ENCODE measurements at regions not wholly inside any gene's neighbourhood (a gene's known extent, or its start where the extent isn't known, plus 50 kb on each side); places are given as distances from the start of the nearest gene placed in this dataset.

GRCh38 chr16:79517156-79517555 is 83.4 kb downstream of the MAF start:
- no peak for TF ChIP-seq CTCF (IDR thresholded peaks at IDR 0.05; ENCODE audit: borderline replicate concordance, control extremely low read depth, extremely low read depth, insufficient read depth, missing control alignments)
- in situ Hi-C loops (cut with MboI; ENCODE audit: low sequenced_read_pairs, unreplicated experiment), result no loop called here
- DNase-seq (ENCODE audit: low spot score), result no peak

DNA sequence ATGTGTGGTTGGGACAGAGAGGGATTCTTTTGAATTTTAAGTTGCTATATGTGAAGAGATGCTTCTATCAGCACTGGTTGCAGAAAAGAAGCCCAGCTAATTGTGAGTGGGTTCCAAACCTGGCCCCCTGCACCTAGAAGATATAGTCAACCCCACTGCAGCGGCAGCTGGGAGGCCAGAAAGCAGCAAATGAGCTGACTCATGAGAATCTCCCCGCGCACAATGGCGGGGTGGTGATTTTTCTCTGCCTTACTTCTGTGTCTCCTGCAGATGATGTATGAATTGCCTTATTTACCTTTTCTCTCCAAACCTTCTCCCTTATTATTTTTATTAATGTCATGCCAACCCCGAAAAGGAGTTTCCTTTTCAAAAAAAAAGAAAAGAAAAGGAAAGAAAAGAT is 89.7 kb downstream of the MAF start:
- in situ Hi-C loops (cut with MboI; ENCODE audit: low sequenced_read_pairs, unreplicated experiment), result no loop called here
- no peak for DNase-seq (ENCODE audit: low spot score)
- TF ChIP-seq CTCF (IDR thresholded peaks at IDR 0.05; ENCODE audit: borderline replicate concordance, control extremely low read depth, extremely low read depth, insufficient read depth, missing control alignments), result no peak

DNA sequence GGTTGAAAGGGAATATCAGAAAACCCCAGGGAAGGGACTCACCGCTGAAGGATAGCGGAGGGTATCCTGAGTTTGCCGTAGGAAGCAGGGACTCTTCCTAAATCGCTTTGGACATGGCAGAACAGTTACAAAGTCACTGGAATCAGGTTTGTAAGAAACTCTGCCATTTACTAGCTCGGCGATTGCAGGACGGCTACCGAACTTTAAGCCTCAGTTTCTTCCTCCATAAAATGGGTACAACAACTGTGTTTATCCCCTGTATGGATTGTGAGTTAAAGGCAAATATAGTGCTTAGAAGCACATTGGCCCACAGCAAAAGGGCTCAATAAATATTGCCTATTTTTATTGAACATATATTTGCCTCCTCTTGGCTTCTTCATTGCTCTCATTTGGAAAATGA is 90.6 kb downstream of the MAF start:
- in situ Hi-C loops (cut with MboI; ENCODE audit: low sequenced_read_pairs, unreplicated experiment), result no loop called here
- no peak for DNase-seq (ENCODE audit: low spot score)

DNA sequence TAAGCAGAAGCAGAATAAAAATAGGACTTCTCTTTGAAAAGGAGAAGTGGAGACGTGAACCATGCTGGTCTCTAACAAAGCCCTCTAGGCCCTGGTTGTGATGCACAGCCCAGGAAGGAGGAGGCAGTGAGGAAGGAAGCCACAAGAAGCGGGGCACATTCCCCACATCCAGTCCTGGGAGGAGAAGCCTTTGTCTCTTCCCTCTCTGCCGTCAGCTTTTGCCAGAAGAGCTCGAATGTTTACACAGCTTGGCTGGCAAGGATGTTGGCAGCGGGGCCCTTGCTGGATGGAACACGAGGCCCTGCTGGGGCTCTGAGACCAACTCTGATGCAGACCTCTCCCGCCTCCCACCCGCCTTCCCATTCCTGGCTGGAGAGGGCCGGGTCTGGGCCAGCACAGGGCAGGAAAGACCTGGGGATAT is 91.3 kb downstream of the MAF start:
- TF ChIP-seq CTCF (IDR thresholded peaks at IDR 0.05; ENCODE audit: borderline replicate concordance, control extremely low read depth, extremely low read depth, insufficient read depth, missing control alignments), result no peak
- no peak for DNase-seq (ENCODE audit: low spot score)
- in situ Hi-C loops (cut with MboI; ENCODE audit: low sequenced_read_pairs, unreplicated experiment), result no loop called here

More for the DNA sequence above, 90.6 kb downstream of the MAF start:
- TF ChIP-seq CTCF (IDR thresholded peaks at IDR 0.05; ENCODE audit: borderline replicate concordance, control extremely low read depth, extremely low read depth, insufficient read depth, missing control alignments), result no peak

GRCh38 chr16:79508294-79508693 is 92.2 kb downstream of the MAF start:
- TF ChIP-seq CTCF (IDR thresholded peaks at IDR 0.05; ENCODE audit: borderline replicate concordance, control extremely low read depth, extremely low read depth, insufficient read depth, missing control alignments), result no peak
- in situ Hi-C loops (cut with MboI; ENCODE audit: low sequenced_read_pairs, unreplicated experiment), result no loop called here
- DNase-seq (ENCODE audit: low spot score), result no peak

GRCh38 chr16:79505344-79505743 is 95.2 kb downstream of the MAF start:
- DNase-seq (ENCODE audit: low spot score), result no peak
- TF ChIP-seq CTCF (IDR thresholded peaks at IDR 0.05; ENCODE audit: borderline replicate concordance, control extremely low read depth, extremely low read depth, insufficient read depth, missing control alignments), result no peak
- in situ Hi-C loops (cut with MboI; ENCODE audit: low sequenced_read_pairs, unreplicated experiment), result no loop called here

- no peak for DNase-seq (ENCODE audit: low spot score)
- in situ Hi-C loops (cut with MboI; ENCODE audit: low sequenced_read_pairs, unreplicated experiment), result no loop called here
- no peak for TF ChIP-seq CTCF (IDR thresholded peaks at IDR 0.05; ENCODE audit: borderline replicate concordance, control extremely low read depth, extremely low read depth, insufficient read depth, missing control alignments)
Measured at GRCh38 chr16:79503511-79503910, 97.0 kb downstream of the MAF start.

All from GM13976 (cell line).